ENCODE measurements at regions not wholly inside any gene's neighbourhood (a gene's known extent, or its start where the extent isn't known, plus 50 kb on each side); places are given as distances from the start of the nearest gene placed in this dataset.

DNA sequence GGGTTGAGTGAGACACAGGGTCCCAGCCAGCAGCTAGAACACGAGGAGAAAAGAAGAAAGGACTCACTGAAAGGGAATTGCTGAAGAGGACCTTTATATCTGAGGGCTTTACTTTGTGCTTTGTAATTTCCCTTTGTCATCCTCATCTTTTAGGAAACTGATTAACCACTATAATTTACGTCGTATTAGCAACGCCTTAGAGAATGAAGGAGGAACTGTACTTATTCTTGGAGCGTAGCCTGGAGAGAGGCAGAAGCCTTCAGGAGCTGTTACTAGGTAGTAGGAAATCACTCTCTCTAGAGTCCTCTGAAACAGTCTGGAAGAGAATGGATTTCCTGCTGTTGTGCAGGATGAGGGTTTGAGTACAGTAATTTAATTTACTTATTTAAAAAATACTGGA is 101.0 kb upstream of the STEAP1B start:
- DNase-seq (ENCODE audit: low spot score) = no peak
- ChIA-PET POLR2A (ENCODE audit: low non-redundant PET) (no interaction called here), CTCF (no interaction called here)
- H3K27ac ChIP-seq = no peak overlapping the region
- TF ChIP-seq, protein P1, sequence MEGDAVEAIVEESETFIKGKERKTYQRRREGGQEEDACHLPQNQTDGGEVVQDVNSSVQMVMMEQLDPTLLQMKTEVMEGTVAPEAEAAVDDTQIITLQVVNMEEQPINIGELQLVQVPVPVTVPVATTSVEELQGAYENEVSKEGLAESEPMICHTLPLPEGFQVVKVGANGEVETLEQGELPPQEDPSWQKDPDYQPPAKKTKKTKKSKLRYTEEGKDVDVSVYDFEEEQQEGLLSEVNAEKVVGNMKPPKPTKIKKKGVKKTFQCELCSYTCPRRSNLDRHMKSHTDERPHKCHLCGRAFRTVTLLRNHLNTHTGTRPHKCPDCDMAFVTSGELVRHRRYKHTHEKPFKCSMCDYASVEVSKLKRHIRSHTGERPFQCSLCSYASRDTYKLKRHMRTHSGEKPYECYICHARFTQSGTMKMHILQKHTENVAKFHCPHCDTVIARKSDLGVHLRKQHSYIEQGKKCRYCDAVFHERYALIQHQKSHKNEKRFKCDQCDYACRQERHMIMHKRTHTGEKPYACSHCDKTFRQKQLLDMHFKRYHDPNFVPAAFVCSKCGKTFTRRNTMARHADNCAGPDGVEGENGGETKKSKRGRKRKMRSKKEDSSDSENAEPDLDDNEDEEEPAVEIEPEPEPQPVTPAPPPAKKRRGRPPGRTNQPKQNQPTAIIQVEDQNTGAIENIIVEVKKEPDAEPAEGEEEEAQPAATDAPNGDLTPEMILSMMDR (conservative IDR thresholded peaks at IDR 0.05; ENCODE audit: low read depth) = no peak

DNA sequence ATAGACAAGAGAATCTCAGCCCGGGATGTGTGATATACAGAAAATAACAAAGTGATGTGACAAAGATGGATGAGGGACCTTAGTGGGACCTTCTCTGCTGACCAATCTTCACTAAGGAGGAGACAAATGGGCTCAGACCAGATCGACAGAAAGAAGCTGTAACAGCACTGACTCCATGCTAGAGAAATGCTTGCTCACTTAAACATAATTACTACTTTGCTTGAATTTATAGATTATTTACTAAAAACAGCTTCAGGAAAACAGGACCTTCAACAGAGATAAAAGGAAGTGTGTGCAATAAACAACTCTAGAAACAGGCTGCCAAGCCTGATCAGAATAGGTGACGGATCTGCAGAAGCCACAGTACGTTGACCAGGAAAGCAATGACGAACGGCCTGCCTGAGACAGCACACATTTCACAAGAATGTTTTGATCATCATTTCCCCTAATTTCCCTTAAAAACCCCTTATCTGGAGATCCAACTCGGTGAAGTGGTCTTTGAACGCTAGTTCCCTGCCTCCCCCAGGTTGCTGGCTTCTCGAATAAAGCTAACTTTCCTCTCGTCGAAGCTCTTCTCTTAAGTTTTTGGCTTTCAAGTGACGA is 98.4 kb upstream of the STEAP1B start:
- H3K27ac ChIP-seq = no peak overlapping the region
- TF ChIP-seq, protein P1 (conservative IDR thresholded peaks at IDR 0.05; ENCODE audit: low read depth) = no peak
- CTCF ChIA-PET = no interaction called here
- no peak for DNase-seq (ENCODE audit: low spot score)
- POLR2A ChIA-PET (ENCODE audit: low non-redundant PET) = no interaction called here

DNA sequence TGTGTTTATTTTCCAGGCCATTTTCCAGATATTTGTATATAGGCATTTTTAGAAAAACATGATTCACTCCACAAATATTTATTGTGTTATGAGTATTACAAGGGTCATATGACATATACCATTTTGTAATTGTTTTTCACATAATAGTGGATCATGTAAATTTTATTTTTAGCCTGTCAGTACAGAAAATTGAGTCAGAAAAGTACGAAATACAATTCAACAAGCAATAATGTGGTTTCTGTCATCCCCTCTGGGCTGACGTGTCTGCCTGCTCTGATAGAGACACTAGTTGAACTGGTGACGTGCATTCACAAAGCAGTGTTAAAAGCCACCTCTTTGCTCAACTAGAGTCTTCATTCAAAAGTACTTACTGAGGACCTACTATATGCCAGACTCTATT is 97.9 kb upstream of the STEAP1B start:
- CTCF ChIA-PET = no interaction called here
- DNase-seq (ENCODE audit: low spot score) = peak; percentile 44
- TF ChIP-seq, protein P1 (conservative IDR thresholded peaks at IDR 0.05; ENCODE audit: low read depth) = no peak
- no peak overlapping the region for H3K27ac ChIP-seq
- POLR2A ChIA-PET (ENCODE audit: low non-redundant PET) = no interaction called here

DNA sequence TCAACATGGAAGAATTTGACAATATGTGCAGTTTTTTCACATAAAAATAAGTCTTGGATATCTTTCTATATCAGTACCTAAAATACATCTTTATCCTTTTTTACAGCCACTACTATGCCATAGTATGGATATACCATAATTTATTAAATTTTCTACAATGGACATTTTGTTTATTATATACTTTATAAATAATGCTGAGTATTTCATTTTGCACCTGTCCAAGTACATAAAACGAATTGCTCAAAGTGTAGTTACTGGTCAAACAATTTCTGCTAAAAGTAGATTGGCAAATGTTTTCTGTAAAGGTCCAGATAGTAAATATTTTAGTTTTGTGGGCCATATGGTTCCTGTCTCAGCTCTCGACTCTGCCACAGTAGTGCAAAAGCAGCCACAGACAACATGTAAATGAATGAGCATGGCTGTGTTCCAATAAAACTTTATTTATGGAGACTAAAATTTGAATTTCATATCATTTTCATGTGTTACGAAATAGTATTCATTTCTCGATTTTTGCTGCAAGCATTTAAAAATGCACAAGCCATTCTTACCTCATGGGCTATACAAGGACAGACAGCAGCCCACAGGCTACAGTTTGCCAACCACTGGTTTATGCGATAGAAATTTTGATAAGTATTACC is 96.9 kb upstream of the STEAP1B start:
- H3K27ac ChIP-seq = no peak overlapping the region
- ChIA-PET CTCF (no interaction called here), POLR2A (ENCODE audit: low non-redundant PET) (no interaction called here)
- TF ChIP-seq, protein P1 (conservative IDR thresholded peaks at IDR 0.05; ENCODE audit: low read depth) = no peak
- DNase-seq (ENCODE audit: low spot score) = no peak

DNA sequence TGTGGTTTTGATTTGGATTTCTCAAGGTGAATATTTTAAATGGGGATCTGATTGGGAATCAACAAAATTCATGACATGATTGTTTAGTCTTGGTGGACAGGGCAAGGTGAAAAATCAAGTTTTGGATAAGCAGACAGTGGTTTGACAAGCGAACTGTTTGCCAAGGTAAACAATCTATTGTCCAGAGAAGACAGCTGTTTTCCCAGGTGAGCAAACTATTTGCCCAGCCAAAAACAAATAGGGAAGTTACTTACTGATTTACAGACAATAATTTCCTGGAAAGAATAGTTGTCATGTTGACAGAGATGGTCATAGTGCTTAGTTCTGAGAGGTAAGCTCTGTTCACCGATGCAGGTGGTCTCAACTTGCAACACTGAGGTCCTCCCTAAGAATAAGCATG is 94.0 kb upstream of the STEAP1B start:
- TF ChIP-seq, protein P1 (conservative IDR thresholded peaks at IDR 0.05; ENCODE audit: low read depth) = no peak

DNA sequence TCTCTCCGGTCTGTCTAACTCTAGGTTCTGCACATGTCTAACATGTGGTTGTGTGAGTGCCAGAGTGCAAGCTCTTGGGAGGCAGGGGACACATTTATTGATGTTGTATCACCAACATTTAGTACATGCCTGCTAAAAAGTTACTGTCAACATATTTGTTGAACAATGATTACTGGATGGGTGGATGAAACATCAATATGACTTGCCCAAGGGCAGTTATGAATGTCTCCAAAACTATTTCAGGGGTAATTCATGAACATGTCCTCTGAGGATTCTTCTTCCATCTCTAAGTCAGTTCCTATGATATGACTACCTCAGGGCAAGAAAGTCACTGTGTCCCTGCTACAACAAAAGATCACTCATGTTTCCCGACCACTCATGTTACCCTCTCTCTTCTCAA is 91.3 kb upstream of the STEAP1B start:
- ChIA-PET POLR2A (ENCODE audit: low non-redundant PET) (no interaction called here), CTCF (no interaction called here)
- no peak for DNase-seq (ENCODE audit: low spot score)
- H3K27ac ChIP-seq = no peak overlapping the region
- TF ChIP-seq, protein P1 (conservative IDR thresholded peaks at IDR 0.05; ENCODE audit: low read depth) = no peak

More for the DNA sequence above, 94.0 kb upstream of the STEAP1B start:
- no peak for DNase-seq (ENCODE audit: low spot score)
- POLR2A ChIA-PET (ENCODE audit: low non-redundant PET) = no interaction called here
- CTCF ChIA-PET = interaction anchor here (0.7 to 1.1 kb wide), 2 partner anchors 34 to 593 kb away, joined by 4 read pairs; no protein-coding TSS in a partner anchor
- H3K27ac ChIP-seq = no peak overlapping the region

All from RWPE1 (cell line).